Adrenal gland (tissue), 5 donors: ENCODE measurements at regions not wholly inside any gene's neighbourhood (a gene's known extent, or its start where the extent isn't known, plus 50 kb on each side); places are given as distances from the start of the nearest gene placed in this dataset.

ENCODE experiments used
- POLR2A ChIP-seq, 2 donors: fragments of 450-650 bp; IDR thresholded peaks; one replicate each; pipeline ENCODE4 v1.6.1; 2017; ENCODE audit warnings: antibody characterized with exemption in 2 of 2, mild to moderate bottlenecking in 2 of 2, moderate library complexity in 1 of 2
- TF ChIP-seq, protein P1 (sequence below), 6 experiments: fragments of 450-650 bp in 4 of 6; fragments of 200-600 bp in 2 of 6; sonication (generic) in 1 of 6; IDR thresholded peaks; 1 replicate in 5 of 6; 2 replicates in 1 of 6; pipeline versions ENCODE4 v1.5.1 to v1.8.0; 2016 to 2021; ENCODE audit warnings: antibody characterized with exemption in 6 of 6, mild to moderate bottlenecking in 2 of 6, moderate library complexity in 1 of 6
- donor health status: DM: no; HTN: no; CAD: no.

DNA sequence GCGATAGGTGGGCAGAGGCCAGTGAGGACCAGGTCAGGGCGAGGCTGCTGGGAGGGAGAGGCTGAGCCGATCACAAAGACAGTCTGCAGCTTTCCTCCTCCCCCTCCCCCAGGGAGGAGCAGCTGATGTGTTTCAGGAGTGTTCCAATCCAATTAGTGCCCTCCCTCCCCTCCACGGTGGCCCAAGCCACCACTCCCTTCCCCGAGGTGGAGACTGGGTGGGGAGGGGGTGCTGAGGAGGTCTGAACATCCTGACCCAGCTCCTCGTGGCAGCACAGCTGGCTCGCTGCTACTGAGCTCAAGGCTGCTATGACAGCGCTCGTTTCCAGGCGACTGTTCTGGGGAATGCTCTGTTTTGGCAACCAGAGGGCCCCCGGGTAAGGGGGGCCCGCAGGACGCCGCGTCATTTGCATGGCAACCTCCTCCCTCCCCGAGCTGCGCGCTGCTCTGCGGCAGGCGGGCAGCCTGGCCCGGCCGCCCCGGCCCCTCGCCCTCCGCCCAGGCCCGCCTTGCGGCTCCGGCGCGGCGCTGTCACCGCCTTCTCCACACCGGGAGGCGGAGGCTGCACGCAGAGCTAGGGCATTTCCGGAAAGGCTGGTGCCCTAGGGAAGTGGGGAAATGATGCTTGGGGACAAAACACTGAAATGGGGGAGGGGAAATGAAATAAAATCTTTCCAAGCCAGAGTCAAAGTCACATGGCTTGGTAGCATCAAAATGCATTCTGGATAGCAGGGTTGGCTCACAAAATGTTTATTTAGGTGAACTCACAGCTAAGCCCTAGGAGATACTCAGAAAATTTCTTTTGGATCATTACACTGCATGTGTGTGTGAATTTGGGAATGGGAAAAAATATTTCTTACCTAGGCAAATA, 67.4 kb upstream of the PIM1 start:
- TF ChIP-seq, protein P1, sequence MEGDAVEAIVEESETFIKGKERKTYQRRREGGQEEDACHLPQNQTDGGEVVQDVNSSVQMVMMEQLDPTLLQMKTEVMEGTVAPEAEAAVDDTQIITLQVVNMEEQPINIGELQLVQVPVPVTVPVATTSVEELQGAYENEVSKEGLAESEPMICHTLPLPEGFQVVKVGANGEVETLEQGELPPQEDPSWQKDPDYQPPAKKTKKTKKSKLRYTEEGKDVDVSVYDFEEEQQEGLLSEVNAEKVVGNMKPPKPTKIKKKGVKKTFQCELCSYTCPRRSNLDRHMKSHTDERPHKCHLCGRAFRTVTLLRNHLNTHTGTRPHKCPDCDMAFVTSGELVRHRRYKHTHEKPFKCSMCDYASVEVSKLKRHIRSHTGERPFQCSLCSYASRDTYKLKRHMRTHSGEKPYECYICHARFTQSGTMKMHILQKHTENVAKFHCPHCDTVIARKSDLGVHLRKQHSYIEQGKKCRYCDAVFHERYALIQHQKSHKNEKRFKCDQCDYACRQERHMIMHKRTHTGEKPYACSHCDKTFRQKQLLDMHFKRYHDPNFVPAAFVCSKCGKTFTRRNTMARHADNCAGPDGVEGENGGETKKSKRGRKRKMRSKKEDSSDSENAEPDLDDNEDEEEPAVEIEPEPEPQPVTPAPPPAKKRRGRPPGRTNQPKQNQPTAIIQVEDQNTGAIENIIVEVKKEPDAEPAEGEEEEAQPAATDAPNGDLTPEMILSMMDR (IDR thresholded peaks at IDR 0.05) = peak in 1 of 6 experiments; percentile 6
- TF ChIP-seq POLR2A (IDR thresholded peaks at IDR 0.05) = peak in 1 of 2 donors; percentile 76
